ENCODE measurements at regions not wholly inside any gene's neighbourhood (a gene's known extent, or its start where the extent isn't known, plus 50 kb on each side); places are given as distances from the start of the nearest gene placed in this dataset.

DNA sequence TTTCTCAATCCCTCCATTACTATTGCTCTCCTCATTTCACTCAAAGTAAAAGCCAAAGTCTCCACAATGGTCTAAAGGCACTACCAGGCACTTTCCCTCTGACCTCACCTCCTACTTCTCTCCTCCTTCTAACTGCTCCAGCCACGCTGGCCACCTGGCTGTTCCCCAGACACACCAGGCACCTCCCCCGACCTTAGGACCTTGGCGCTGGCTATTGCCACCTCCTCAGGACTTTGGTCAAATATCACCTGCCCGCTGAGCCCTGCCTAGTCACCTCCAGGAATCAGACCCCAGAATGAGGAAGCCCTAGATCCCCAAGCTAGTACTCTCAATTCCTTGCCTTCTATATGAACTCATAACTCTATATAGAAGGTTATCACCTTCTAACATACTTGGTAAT is 66.2 kb upstream of the STEAP1B start:
- no peak for FAIRE-seq
- no peak for TF ChIP-seq POLR2AphosphoS5 (IDR thresholded peaks at IDR 0.05; ENCODE audit: low read depth, low read length)
- TF ChIP-seq POLR2A (IDR thresholded peaks at IDR 0.05; ENCODE audit: low read depth, low read length): no peak
- TF ChIP-seq TAF1 (IDR thresholded peaks at IDR 0.05; ENCODE audit: borderline replicate concordance, low read depth, low read length): no peak
- no peak for DNase-seq (ENCODE audit: insufficient read length)

GRCh38 chr7:22565315-22565811 is 65.4 kb upstream of the STEAP1B start:
- FAIRE-seq (peak; percentile 50), DNase-seq (ENCODE audit: insufficient read length) (no peak)
- no peak for TF ChIP-seq POLR2A (IDR thresholded peaks at IDR 0.05; ENCODE audit: low read depth, low read length)
- TF ChIP-seq TAF1 (IDR thresholded peaks at IDR 0.05; ENCODE audit: borderline replicate concordance, low read depth, low read length): no peak
- TF ChIP-seq POLR2AphosphoS5 (IDR thresholded peaks at IDR 0.05; ENCODE audit: low read depth, low read length): no peak

DNA sequence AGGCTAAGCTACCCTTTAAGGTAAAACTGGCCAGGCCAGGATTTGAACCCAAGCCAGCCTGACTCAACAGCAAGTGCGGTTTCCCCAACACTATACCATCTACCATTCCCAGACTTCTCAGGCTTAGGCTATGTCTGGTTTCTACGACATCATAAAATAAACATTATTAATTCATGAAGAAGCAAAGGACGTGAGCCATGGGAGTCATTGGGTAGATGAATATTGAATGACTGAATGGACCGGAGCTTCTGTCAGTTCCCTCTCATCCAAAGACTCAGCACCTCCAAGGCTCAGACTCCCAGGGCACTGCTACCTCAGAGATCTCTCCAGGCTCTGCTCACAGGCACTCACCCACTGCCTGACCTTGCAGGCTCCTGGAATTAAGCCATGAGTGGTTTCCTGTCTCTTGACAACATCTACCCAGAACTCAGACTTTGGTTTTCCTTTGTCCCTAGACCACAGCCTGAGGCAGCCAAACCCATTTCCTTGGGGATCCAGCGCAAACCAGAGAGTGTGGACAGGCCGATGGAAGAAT is 64.6 kb upstream of the STEAP1B start:
- TF ChIP-seq POLR2AphosphoS5 (IDR thresholded peaks at IDR 0.05; ENCODE audit: low read depth, low read length) (no peak), TAF1 (IDR thresholded peaks at IDR 0.05; ENCODE audit: borderline replicate concordance, low read depth, low read length) (no peak), POLR2A (IDR thresholded peaks at IDR 0.05; ENCODE audit: low read depth, low read length) (no peak)
- DNase-seq (ENCODE audit: insufficient read length) (no peak), FAIRE-seq (no peak)

GRCh38 chr7:22563621-22564241 is 63.7 kb upstream of the STEAP1B start:
- FAIRE-seq (peak; percentile 92), DNase-seq (ENCODE audit: insufficient read length) (no peak)
- TF ChIP-seq POLR2A (IDR thresholded peaks at IDR 0.05; ENCODE audit: low read depth, low read length): no peak
- TF ChIP-seq TAF1 (IDR thresholded peaks at IDR 0.05; ENCODE audit: borderline replicate concordance, low read depth, low read length): no peak
- TF ChIP-seq POLR2AphosphoS5 (IDR thresholded peaks at IDR 0.05; ENCODE audit: low read depth, low read length): no peak

GRCh38 chr7:22563032-22563501 is 63.1 kb upstream of the STEAP1B start:
- DNase-seq (ENCODE audit: insufficient read length) (no peak), FAIRE-seq (no peak)
- no peak for TF ChIP-seq POLR2AphosphoS5 (IDR thresholded peaks at IDR 0.05; ENCODE audit: low read depth, low read length)

DNA sequence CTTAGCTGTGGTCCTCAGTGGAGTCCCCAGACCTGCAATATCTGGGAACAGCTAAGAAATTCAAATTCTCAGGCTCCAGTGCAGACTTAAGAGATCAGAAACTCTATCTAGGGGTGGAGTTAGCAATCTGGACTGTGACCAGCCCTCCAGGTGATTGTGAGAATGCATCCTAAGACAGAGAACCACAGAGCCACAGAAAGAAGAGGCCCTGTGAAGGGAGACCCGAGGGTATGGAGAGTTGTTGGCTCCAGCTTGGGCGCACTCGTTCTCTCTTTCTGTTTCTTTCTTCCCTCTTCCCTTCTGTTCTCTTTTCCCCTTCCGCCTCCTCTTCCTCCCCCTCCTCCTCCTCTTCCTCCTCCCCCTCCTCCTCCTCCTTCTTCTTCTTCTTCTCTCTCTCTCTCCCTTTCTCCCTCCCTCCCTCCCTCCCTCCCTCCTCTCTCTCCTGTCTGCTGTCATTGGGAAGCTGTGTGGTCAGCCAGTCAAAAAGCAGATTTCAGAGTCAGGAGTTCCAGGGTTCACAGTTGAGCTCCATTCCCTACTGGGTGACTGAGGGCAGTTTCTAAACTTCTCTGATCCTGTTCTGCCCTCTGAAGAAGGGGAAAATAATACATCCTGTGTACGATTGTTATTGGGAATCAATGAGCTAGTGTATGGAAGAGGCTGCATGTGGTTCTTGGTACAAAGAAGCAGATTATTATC is 62.1 kb upstream of the STEAP1B start:
- DNase-seq (ENCODE audit: insufficient read length): no peak
- TF ChIP-seq TAF1 (IDR thresholded peaks at IDR 0.05; ENCODE audit: borderline replicate concordance, low read depth, low read length): no peak
- TF ChIP-seq POLR2AphosphoS5 (IDR thresholded peaks at IDR 0.05; ENCODE audit: low read depth, low read length): no peak
- TF ChIP-seq POLR2A (IDR thresholded peaks at IDR 0.05; ENCODE audit: low read depth, low read length): no peak
- FAIRE-seq: no peak

DNA sequence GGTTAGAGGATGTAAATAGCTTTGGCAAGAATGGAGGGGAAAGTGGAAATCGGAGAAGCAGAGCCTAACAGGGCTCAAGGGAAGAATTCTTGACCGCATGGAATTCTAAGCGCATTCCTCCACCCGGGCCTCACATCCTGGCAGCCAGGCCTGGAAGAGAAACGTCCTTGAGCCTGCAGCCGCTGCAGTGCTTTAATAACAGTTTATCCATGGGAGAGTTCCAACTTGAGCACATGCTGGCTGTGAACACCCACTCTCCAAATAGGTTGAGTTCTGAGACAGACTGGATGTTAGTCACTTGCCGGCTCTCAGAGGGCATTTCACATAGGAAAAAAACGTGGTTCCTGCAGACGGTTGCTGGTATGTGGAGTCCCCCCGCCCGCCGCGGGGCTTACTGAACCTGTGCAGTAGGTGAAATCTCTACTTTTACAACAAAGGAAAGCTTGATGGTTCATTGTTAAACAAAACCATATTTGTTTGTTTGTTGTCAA is 61.4 kb upstream of the STEAP1B start:
- TF ChIP-seq POLR2AphosphoS5 (IDR thresholded peaks at IDR 0.05; ENCODE audit: low read depth, low read length) (no peak), POLR2A (IDR thresholded peaks at IDR 0.05; ENCODE audit: low read depth, low read length) (no peak), TAF1 (IDR thresholded peaks at IDR 0.05; ENCODE audit: borderline replicate concordance, low read depth, low read length) (no peak)
- DNase-seq (ENCODE audit: insufficient read length): no peak

DNA sequence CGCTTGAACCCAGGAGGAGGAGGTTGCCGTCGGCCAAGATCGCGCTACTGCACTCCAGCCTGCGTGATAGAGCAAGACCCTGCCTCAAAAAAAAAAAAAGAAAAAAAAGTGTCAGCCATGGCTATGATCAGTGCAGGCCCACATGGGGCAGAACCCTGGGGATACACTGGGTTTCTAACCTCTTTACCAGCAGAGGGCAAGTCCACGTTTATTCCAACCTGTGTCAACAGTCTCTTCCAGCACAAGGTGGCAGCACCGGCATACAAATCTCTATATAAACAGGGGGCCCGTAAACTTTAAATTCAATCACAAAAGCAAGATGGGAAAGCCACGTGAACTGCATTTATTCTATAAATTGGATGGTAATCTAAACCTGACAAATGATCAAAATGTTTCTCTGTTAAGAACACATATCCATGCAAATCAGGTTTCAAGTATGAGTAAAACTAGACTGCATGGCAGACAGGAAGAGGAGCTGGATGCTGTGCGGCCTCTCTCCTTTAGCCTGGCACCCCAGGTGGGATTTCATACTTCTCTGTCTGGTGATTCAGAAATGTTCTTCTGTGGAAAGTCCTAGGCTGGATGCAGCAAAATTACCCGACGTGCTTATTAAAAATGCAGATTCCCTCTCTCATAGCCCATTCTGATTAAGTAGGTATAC is 60.0 kb upstream of the STEAP1B start:
- TF ChIP-seq TAF1 (IDR thresholded peaks at IDR 0.05; ENCODE audit: borderline replicate concordance, low read depth, low read length) (no peak), POLR2AphosphoS5 (IDR thresholded peaks at IDR 0.05; ENCODE audit: low read depth, low read length) (no peak), POLR2A (IDR thresholded peaks at IDR 0.05; ENCODE audit: low read depth, low read length) (no peak)
- DNase-seq (ENCODE audit: insufficient read length): peak; percentile 36
- peak; percentile 83 for FAIRE-seq

More for the DNA sequence above, 61.4 kb upstream of the STEAP1B start:
- peak; percentile 14 for FAIRE-seq

DNA sequence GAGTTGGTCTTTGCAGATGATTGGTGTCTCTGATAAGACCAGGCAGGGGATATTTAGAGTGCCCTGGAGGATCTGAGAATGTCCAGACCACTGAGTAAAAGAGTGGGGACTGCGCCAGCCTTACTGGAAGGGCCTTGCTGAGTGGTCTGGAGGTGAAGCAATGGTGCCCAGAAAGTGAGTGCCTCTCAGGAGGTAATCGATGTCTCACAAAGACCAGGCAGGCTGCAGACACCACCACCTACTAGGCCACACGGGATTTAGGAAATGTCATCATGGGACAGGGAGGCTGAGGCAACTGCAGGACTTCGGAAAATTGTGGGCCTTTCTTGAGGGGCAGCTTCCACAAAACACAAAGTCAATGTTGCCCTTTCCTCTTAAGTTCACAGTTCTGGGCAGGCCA is 57.2 kb upstream of the STEAP1B start:
- DNase-seq (ENCODE audit: insufficient read length) (no peak), FAIRE-seq (no peak)
- TF ChIP-seq POLR2AphosphoS5 (IDR thresholded peaks at IDR 0.05; ENCODE audit: low read depth, low read length) (no peak), TAF1 (IDR thresholded peaks at IDR 0.05; ENCODE audit: borderline replicate concordance, low read depth, low read length) (no peak), POLR2A (IDR thresholded peaks at IDR 0.05; ENCODE audit: low read depth, low read length) (no peak)

DNA sequence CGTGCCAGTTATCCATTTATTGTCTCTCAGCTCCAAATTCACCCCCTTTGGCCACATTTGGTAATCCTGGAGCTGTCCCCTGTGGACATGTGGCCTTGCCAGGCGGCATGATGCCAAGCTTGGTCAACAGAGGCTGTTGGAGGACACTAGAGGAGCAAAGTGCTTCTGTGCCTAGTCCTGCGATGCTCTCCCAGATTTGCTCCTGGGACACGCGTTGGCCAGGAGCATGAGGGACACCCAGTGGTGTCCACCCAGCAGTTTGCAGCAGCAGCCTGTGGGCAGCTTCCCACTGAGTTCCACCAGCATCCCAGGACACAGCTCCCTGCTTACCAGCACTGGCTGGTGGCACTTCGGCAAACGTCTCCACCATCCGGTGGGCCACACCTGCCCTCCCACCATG is 55.5 kb upstream of the STEAP1B start:
- no peak for TF ChIP-seq TAF1 (IDR thresholded peaks at IDR 0.05; ENCODE audit: borderline replicate concordance, low read depth, low read length)
- TF ChIP-seq POLR2AphosphoS5 (IDR thresholded peaks at IDR 0.05; ENCODE audit: low read depth, low read length): no peak
- no peak for TF ChIP-seq POLR2A (IDR thresholded peaks at IDR 0.05; ENCODE audit: low read depth, low read length)
- DNase-seq (ENCODE audit: insufficient read length) (no peak), FAIRE-seq (no peak)

DNA sequence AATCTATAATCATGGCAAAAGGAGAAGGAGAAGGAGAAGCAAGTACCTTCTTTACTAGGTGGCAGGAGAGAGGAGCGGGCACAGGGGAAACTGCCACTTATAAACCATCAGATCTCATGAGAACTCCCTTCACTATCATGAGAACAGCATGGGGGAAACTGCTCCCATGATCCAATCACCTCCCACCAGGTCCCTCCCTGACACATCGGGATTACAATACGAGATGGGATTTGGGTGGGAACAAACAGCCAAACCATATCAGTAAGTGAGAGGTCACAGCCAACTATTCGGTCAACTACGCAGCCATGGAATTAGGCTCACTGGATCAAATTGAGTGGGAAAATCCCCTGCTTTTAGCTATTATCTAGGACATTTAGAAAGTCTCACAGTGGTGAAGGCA is 54.2 kb upstream of the STEAP1B start:
- no peak for FAIRE-seq
- TF ChIP-seq POLR2A (IDR thresholded peaks at IDR 0.05; ENCODE audit: low read depth, low read length) (no peak), POLR2AphosphoS5 (IDR thresholded peaks at IDR 0.05; ENCODE audit: low read depth, low read length) (no peak), TAF1 (IDR thresholded peaks at IDR 0.05; ENCODE audit: borderline replicate concordance, low read depth, low read length) (no peak)
- DNase-seq (ENCODE audit: insufficient read length): no peak
